H9 (cell line): ENCODE measurements at regions not wholly inside any gene's neighbourhood (a gene's known extent, or its start where the extent isn't known, plus 50 kb on each side); places are given as distances from the start of the nearest gene placed in this dataset.
A peak's percentile ranks its signal among the peaks of the same experiment; 100 is the strongest.
"Not testable (repeated sequence)": the region's sequence is repeated elsewhere in the genome, so short reads cannot be mapped to it uniquely, and the experiment has no call there.

ENCODE experiments used
- DNase-seq: peaks from one replicate; pipeline ENCODE4 v3.0.0-alpha.2; 2017
- H2AFZ ChIP-seq: one replicate; pipeline ENCODE4 v1.6.1; 2013; ENCODE audit warnings: mild to moderate bottlenecking, low read length, control low read depth, moderate library complexity
- H2AK5ac ChIP-seq: 2 replicates; pipeline ENCODE4 v1.6.1; 2013; ENCODE audit warnings: low read length, control low read depth, mixed read lengths; ENCODE audit not compliant: insufficient read length
- H2BK120ac ChIP-seq: one replicate; pipeline ENCODE4 v1.6.1; 2013; ENCODE audit warnings: low read depth, mild to moderate bottlenecking, low read length, control low read depth, inconsistent platforms; ENCODE audit not compliant: poor library complexity, severe bottlenecking
- H2BK12ac ChIP-seq: 2 replicates; pipeline ENCODE4 v1.6.1; 2013; ENCODE audit warnings: low read length, control low read depth, mixed read lengths, low read depth; ENCODE audit not compliant: insufficient read length
- H2BK15ac ChIP-seq: 2 replicates; pipeline ENCODE4 v1.6.1; 2013; ENCODE audit warnings: low read depth, low read length, control low read depth
- H2BK20ac ChIP-seq: one replicate; pipeline ENCODE4 v1.6.1; 2013; ENCODE audit warnings: low read depth, mild to moderate bottlenecking, low read length, control low read depth, inconsistent platforms; ENCODE audit not compliant: poor library complexity, severe bottlenecking
- H2BK5ac ChIP-seq: 2 replicates; pipeline ENCODE4 v1.6.1; 2013; ENCODE audit warnings: low read length, control low read depth, mixed read lengths; ENCODE audit not compliant: insufficient read length
- H3K14ac ChIP-seq: 2 replicates; pipeline ENCODE4 v1.6.1; 2013; ENCODE audit warnings: low read length, control low read depth; ENCODE audit not compliant: insufficient read depth
- H3K18ac ChIP-seq: 2 replicates; pipeline ENCODE4 v1.6.1; 2013; ENCODE audit warnings: low read depth, mild to moderate bottlenecking, mixed read lengths, low read length, control low read depth; ENCODE audit not compliant: insufficient read length
- H3K23ac ChIP-seq: 2 replicates; pipeline ENCODE4 v1.6.1; 2013; ENCODE audit warnings: low read length, control low read depth, mixed read lengths, low read depth; ENCODE audit not compliant: insufficient read length
- H3K23me2 ChIP-seq: 2 replicates; pipeline ENCODE4 v1.6.1; 2013; ENCODE audit warnings: low read depth, mild to moderate bottlenecking, mixed read lengths, low read length, control low read depth; ENCODE audit not compliant: insufficient read length, poor library complexity, severe bottlenecking
- H3K27ac ChIP-seq: 2 replicates; pipeline ENCODE4 v1.5.1; 2013; ENCODE audit warnings: low read length, control low read depth, mixed read lengths, low read depth; ENCODE audit not compliant: insufficient read length
- H3K27me3 ChIP-seq: 2 replicates; pipeline ENCODE4 v1.6.1; 2013; ENCODE audit warnings: low read length, control low read depth, inconsistent platforms; ENCODE audit not compliant: insufficient read depth
- H3K4ac ChIP-seq: 2 replicates; pipeline ENCODE4 v1.6.1; 2013; ENCODE audit warnings: low read depth, mild to moderate bottlenecking, control low read depth, inconsistent platforms, low read length, moderate library complexity
- H3K4me1 ChIP-seq: 2 replicates; pipeline ENCODE4 v1.6.1; 2013; ENCODE audit warnings: low read length, control low read depth, inconsistent platforms; ENCODE audit not compliant: insufficient read depth
- H3K4me2 ChIP-seq: 2 replicates; pipeline ENCODE4 v1.6.1; 2013; ENCODE audit warnings: low read length, control low read depth, mixed read lengths; ENCODE audit not compliant: insufficient read length, insufficient read depth
- H3K56ac ChIP-seq: 2 replicates; pipeline ENCODE4 v1.6.1; 2013; ENCODE audit warnings: low read depth, mild to moderate bottlenecking, mixed read lengths, low read length, control low read depth; ENCODE audit not compliant: insufficient read length
- H3K79me1 ChIP-seq: 2 replicates; pipeline ENCODE4 v1.6.1; 2013; ENCODE audit warnings: low read depth, mild to moderate bottlenecking, moderate library complexity, low read length, control low read depth, inconsistent platforms; ENCODE audit not compliant: insufficient read depth, poor library complexity, severe bottlenecking
- H3K79me2 ChIP-seq: 2 replicates; pipeline ENCODE4 v1.6.1; 2013; ENCODE audit warnings: low read length, control low read depth, inconsistent platforms; ENCODE audit not compliant: insufficient read depth
- H3K9ac ChIP-seq: 2 replicates; pipeline ENCODE4 v1.6.1; 2013; ENCODE audit warnings: low read length, control low read depth, mixed read lengths; ENCODE audit not compliant: insufficient read length; ENCODE audit errors: extremely low read depth
- H3K9me3 ChIP-seq: one replicate; pipeline ENCODE4 v1.6.1; 2013; ENCODE audit warnings: low read depth, low read length, inconsistent platforms; ENCODE audit not compliant: control insufficient read depth
- H3T11ph ChIP-seq: one replicate; pipeline ENCODE4 v1.6.1; 2013; ENCODE audit warnings: mild to moderate bottlenecking, low read length, control low read depth, inconsistent platforms
- H4K20me1 ChIP-seq: one replicate; pipeline ENCODE4 v1.6.1; 2013; ENCODE audit not compliant: control insufficient read depth, insufficient read length, insufficient read depth
- H4K5ac ChIP-seq: 2 replicates; pipeline ENCODE4 v1.6.1; 2013; ENCODE audit warnings: low read depth, mild to moderate bottlenecking, mixed read lengths, low read length, control low read depth; ENCODE audit not compliant: insufficient read length
- H4K8ac ChIP-seq: replicated peaks from 2 replicates; pipeline ENCODE4 v1.6.1; 2013; ENCODE audit warnings: low read length, control low read depth, mixed read lengths, low read depth; ENCODE audit not compliant: insufficient read length
- H4K91ac ChIP-seq: 2 replicates; pipeline ENCODE4 v1.6.1; 2013; ENCODE audit warnings: low read depth, mild to moderate bottlenecking, moderate library complexity, mixed read lengths, low read length, control low read depth; ENCODE audit not compliant: insufficient read length
- H3K27ac Mint-ChIP-seq, 3 experiments: 2 replicates in 2 of 3; 3 replicates in 1 of 3; pipeline ENCODE4 v1.8.0; 2020 to 2021; ENCODE audit warnings: mixed read lengths in 3 of 3, mild to moderate bottlenecking in 1 of 3, moderate library complexity in 1 of 3
- H3K27me3 Mint-ChIP-seq: 2 replicates; pipeline ENCODE4 v1.8.0; 2021; ENCODE audit warnings: low read depth, mild to moderate bottlenecking, moderate library complexity, mixed read lengths
- H3K36me3 Mint-ChIP-seq, 3 experiments: 2 replicates in 2 of 3; 3 replicates in 1 of 3; pipeline ENCODE4 v1.8.0; 2020 to 2021; ENCODE audit warnings: low read depth in 3 of 3, mixed read lengths in 3 of 3; ENCODE audit not compliant: insufficient read depth in 1 of 3
- H3K4me1 Mint-ChIP-seq, 2 experiments: 2 replicates each; pipeline ENCODE4 v1.8.0; 2020; ENCODE audit warnings: mixed read lengths in 2 of 2
- H3K4me3 Mint-ChIP-seq, 2 experiments: 2 replicates in 1 of 2; 3 replicates in 1 of 2; pipeline ENCODE4 v1.8.0; 2020 to 2021; ENCODE audit warnings: mild to moderate bottlenecking in 2 of 2, mixed read lengths in 2 of 2, moderate library complexity in 1 of 2
- H3K9me3 Mint-ChIP-seq, 2 experiments: 2 replicates in 1 of 2; 3 replicates in 1 of 2; pipeline ENCODE4 v1.8.0; 2020; ENCODE audit warnings: mild to moderate bottlenecking in 2 of 2, mixed read lengths in 2 of 2, moderate library complexity in 1 of 2
- CTCF ChIP-seq: fragments of 200-600 bp; sonication (generic); conservative IDR thresholded peaks from 3 replicates; pipeline ENCODE4 v1.8.0; 2021; ENCODE audit warnings: antibody characterized with exemption, mild to moderate bottlenecking
- WGBS: extraction: QIAGEN DNeasy Blood & Tissue Kit; methylation state at CpG from one replicate; pipeline ENCODE4 v1.1.7; 2013; ENCODE audit warnings: missing lambda C conversion rate, low lambda C conversion rate, mixed read lengths; ENCODE audit not compliant: insufficient read length; ENCODE audit errors: extremely low coverage; 5-methylcytosine and 5-hydroxymethylcytosine counted together

GRCh38 chrX:56429581-56429980 is 133.8 kb upstream of the UBQLN2 start:
- Histone ChIP-seq H3K79me2 (no peaks in the 10 kb centered on the region), H3K79me1 (no peaks in the 10 kb centered on the region), H2BK15ac (no peak overlapping the region), H3K4ac (no peak overlapping the region), H3K27ac (no peak overlapping the region), H3T11ph (no peak overlapping the region), H4K8ac (no peak overlapping the region), H3K23ac (no peak overlapping the region), H3K4me2 (no peak overlapping the region), H4K91ac (no peak overlapping the region), H3K9ac (no peak overlapping the region), H2AFZ (no peak overlapping the region), H3K4me1 (no peaks in the 10 kb centered on the region), H3K27me3 (no peaks in the 10 kb centered on the region), H3K56ac (no peak overlapping the region), H3K23me2 (no peaks in the 10 kb centered on the region), H3K14ac (no peak overlapping the region), H2BK12ac (no peak overlapping the region), H3K9me3 (no peaks in the 10 kb centered on the region), H2AK5ac (no peak overlapping the region), H2BK20ac (no peak overlapping the region), H2BK120ac (no peak overlapping the region), H4K5ac (no peak overlapping the region), H4K20me1 (no peaks in the 10 kb centered on the region), H3K18ac (no peak overlapping the region), H2BK5ac (no peak overlapping the region)
- H3K36me3 Mint-ChIP-seq = peaks cover 5 to 6% (median 5%) of the 10 kb centered on the region in 3 experiments; a peak in 4 of 7 replicates
- no peak for TF ChIP-seq CTCF
- no peaks in the 10 kb centered on the region for H3K4me1 Mint-ChIP-seq
- no peak overlapping the region for H3K27ac Mint-ChIP-seq
- H3K4me3 Mint-ChIP-seq = no peak overlapping the region
- peaks cover 26% of the 10 kb centered on the region for H3K27me3 Mint-ChIP-seq
- WGBS = no CpG with 5 or more reads among the region's 5 CpGs
- DNase-seq = peak; percentile 37
- H3K9me3 Mint-ChIP-seq = peaks cover 54 to 65% of the 10 kb centered on the region in 2 experiments

- not testable (repeated sequence) for H2BK120ac ChIP-seq, H4K91ac ChIP-seq, H3K14ac ChIP-seq, H3K4me2 ChIP-seq, H3K27me3 ChIP-seq, H3K4me3 Mint-ChIP-seq, H3K4ac ChIP-seq, H3K18ac ChIP-seq, H2BK12ac ChIP-seq, H3K23me2 ChIP-seq, H3K23ac ChIP-seq, H2BK15ac ChIP-seq, H3K56ac ChIP-seq, H3K4me1 Mint-ChIP-seq, H3K9ac ChIP-seq, H3T11ph ChIP-seq, H3K4me1 ChIP-seq, H3K79me2 ChIP-seq, H2BK20ac ChIP-seq, H4K5ac ChIP-seq, H3K9me3 ChIP-seq, DNase-seq, H3K27me3 Mint-ChIP-seq, H2BK5ac ChIP-seq, H4K8ac ChIP-seq, H2AK5ac ChIP-seq, H3K27ac Mint-ChIP-seq, H3K79me1 ChIP-seq, H3K27ac ChIP-seq, H2AFZ ChIP-seq, H4K20me1 ChIP-seq
- WGBS = no CpG with 5 or more reads among the region's 12 CpGs
- Mint-ChIP-seq H3K36me3 (peaks cover 4 to 16% (median 7%) of the 10 kb centered on the region in 3 experiments; a peak in 5 of 7 replicates), H3K9me3 (peaks cover 73 to 85% of the 10 kb centered on the region in 2 experiments)
These were observed 111.4 kb upstream of the UBQLN2 start for GRCh38 chrX:56451981-56452380.
